ENCODE measurements at regions not wholly inside any gene's neighbourhood (a gene's known extent, or its start where the extent isn't known, plus 50 kb on each side); places are given as distances from the start of the nearest gene placed in this dataset.
A peak's percentile ranks its signal among the peaks of the same experiment; 100 is the strongest.

DNA sequence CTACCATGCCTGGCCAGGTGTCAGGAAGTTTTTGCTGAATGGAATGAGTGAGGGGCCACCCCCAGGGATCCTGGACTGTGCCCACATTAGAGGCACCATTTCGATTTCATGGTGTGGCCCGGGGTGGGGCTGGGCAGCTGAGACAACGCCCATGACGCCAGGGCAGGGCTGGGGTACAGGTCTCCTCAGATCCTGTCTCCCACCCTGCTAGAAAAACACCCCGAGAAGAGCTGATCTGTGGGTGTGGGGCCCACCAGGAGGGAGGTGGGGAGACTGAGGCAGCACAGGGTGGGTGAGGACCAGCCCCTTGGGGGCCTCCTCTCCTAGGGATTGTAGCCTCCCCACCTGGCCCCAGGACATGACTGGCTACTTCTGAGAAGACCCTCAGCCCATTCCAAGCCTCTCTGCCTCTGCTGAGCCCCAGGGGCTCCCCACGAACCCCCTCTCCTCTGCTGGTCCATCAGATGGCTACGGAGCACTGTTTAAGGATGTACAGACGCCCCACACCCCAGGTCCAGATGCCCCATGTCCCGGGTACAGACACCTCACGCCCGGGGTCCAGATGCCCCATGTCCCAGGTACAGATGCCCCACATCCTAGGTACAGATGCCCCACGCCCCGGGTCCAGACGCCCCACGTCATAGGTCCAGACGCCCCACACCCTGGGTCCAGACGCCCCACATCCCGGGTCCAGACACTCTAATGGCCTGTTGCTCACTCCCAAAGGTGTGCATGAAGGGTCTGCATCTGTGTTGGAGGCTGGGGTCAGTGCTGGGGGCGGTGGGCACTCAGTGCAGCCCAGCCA is 99.4 kb downstream of the MICALL2 start:
- DNase-seq (ENCODE audit: low spot score): no peak

DNA sequence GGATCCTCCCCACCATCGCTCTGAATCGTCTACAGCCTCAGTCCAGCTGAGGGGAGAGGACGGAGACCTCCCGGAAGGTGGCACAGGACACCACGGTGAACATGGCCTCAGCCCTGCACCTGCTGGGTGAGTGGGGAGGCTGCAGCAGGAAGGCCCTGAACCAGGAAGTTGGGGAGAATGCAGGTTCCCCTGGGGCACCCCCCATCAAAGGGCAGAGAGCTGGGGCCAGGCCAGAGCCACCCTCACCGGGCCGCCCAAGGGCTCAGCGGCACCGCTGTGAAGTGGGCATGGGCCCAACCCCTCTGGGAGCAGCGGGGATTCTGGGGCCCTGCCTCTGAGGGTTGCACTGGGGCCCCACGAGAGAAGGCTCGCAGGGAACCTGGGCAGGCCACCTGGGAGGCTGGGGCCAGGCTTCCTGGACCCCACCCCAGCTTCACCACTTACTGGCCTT is 98.7 kb downstream of the MICALL2 start:
- DNase-seq (ENCODE audit: low spot score): no peak

DNA sequence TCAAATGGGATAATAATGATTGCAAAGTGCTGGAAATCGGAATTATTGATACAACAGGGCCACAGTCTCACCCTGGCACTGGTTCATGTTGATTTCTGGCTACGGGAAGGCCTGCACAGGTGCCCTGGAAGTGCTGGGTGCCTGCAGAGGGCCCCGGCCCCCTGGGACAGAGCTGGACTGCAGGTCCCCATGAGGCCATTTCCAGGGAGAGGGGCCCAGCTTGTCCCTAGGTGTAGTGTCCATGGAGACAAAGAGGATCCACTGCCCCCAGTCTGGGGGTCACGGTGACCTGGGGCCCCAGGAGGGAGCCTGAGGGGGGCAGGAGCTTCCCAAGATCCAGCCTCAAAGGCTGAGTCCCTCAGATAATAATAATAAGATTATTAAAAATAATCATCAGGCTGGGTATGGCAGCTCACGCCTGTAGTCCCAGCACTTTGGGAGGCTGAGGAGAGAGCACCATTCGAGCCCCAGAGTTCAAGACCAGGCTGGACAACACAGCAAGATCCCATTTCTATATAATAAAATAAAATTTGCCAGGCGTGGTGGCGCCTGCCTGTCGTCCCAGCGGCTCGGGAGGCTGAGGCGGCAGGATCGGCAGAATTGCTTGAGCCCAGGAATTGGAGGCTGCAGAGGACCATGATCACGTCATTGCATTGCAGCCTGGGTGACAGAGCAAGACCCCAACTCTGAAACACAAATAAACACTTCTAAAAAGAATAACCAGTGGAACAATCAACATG is 98.1 kb downstream of the MICALL2 start:
- DNase-seq (ENCODE audit: low spot score): no peak

DNA sequence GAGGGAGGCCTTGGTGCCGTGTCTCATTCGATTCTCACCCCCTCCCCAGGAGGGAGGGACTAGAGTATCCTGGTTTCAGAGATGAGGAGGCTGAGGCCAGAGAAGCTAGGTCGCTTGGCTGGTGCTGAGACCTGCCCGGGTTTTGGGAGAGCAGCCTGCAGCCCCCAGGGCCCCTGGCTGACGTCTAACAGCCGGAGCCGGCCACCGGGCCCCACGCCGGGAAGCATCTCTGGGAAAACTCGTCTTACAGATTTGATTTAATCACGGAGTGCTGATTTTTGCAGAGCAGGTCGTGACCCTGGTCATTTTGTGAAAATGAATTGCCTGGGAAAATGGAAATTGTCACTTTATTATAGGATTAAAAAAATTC is 97.5 kb downstream of the MICALL2 start:
- no peak for DNase-seq (ENCODE audit: low spot score)

DNA sequence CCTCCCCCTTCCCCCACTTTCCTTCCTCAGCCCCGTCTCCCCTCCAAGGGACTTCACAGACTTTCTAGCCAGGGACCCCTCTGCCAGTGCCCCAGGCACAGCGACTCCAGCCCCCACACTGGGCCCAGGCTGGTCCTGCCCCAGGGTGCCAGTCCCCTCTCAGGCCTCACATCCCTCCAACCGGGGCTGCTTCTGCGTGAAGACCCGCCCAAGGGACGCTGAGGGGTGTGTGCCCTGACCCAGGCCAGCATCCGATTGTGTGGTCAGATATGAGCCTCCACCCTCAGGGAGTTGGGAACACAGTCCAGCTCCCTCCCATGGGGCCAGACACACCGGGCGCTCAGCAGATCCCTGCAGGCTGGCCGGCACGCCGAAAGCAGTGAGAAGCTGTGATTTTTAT is 97.0 kb downstream of the MICALL2 start:
- DNase-seq (ENCODE audit: low spot score): no peak

DNA sequence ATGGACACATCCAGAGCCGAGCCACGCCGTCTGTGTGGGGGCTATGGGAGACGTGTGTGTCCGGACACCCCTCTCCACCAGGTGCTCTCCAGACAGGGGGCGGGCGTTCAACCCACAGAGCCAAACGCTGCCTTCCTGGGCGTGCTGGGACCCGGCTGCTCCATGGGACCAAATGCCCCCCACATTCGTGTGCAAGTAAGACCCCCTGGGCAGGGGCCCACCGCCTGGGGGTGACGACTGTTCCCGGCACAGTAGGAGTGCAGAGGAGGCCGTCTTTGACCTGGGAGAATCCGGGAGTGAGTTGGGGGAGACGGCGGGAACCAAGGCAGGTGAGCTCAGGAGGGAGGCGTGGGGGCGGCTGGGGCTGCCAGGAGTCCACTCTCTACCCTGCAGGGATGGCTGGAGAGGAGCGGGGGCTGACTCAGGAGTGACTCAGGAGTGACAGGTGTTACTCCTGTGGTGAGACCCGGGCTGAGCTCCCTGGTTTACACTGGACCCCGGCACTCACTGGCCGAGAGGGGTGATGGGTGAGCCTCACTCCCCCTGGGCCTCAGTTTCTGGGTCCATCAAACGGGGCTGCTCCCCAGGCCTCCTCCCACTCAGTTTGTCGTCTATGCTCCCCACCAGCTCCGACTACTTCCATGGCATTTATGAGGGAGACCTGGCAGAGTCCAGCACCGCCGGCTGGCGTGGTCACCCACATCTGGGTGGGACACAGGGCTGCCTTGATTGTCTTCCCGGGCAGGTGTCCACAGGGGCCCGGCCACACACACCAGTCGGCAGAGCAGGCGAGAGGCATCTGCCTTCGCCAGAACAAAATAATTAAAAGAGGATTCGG is 95.0 kb downstream of the MICALL2 start:
- no peak for DNase-seq (ENCODE audit: low spot score)

DNA sequence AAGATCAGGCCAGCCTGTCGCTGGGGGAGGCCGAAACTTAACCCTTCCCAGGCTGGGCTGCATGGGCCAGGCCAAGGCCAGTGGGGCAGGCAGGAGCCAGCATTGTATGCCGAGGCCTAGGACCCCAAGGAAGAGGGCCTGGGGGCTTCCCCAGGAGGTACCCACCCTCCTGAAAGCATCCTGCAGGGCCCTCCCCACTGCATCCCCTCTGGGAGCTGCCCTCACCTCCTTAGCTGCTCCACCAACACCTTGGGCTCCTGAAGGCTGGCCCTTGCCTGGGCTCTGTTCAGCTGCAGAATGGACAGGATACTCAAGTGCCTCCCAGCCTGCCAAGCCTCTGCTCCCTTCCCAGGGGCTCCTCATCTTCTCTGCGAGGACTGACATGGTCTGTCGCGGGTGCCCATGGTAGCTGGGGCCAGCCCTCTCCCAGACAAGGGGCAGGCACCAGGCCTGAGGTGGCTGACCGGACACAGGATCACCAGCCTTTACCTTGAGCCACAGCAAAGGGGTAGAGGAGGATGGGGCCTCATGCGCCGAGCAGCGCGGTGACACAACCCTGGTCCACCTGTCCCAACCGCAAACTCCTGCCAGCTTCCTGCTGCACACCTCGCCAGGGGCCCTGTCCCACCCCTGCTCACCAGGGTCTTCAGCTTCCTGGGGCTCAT is 94.2 kb downstream of the MICALL2 start:
- DNase-seq (ENCODE audit: low spot score): no peak

DNA sequence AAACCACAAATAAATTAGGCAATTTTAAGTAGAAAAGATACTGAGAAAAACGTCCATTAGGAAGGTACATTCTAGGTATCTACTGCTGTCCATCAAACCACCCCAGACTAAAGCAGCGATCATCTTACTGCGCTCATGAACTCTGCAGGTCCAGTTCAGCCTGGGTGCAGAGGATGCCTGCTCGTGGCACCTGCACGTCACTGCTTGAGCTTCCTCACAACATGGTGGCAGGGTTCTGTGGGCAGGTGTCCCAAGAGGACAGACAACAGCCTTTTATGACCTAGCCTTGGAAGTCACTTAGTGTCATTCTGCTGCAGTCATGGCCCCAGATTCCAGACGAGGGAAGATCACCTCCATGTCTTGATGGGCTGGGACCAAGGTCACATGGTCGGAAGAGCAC is 93.4 kb downstream of the MICALL2 start:
- DNase-seq (ENCODE audit: low spot score): no peak

DNA sequence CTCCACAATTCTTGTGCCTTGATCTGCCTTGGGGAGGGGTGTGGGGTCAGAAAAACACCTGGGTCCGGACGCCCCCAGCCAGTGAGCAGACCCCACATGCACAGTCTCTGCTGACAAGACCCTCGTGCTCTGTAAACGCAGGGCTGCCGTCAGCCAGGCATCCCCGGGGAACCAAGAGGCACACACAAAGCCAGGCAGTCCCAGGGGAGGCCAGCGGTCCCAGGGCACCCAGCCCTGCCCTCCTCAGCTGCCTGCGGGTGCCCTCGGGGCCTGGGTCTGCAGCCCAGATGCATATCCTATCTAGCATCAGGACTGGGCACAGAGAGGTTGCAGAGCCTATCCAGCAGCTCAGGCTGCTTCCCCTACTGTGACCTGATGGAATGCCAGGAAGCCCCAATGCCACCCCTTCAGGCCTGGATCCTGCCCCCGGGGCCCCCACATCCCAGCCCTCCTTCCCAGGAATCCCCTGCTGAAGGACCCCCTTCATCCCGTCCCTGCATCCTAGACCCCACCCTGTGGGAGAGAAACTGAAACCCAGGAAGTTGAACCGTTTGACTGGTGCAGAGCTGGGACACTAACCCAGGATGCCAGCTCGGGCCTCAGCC is 92.4 kb downstream of the MICALL2 start:
- no peak for DNase-seq (ENCODE audit: low spot score)

DNA sequence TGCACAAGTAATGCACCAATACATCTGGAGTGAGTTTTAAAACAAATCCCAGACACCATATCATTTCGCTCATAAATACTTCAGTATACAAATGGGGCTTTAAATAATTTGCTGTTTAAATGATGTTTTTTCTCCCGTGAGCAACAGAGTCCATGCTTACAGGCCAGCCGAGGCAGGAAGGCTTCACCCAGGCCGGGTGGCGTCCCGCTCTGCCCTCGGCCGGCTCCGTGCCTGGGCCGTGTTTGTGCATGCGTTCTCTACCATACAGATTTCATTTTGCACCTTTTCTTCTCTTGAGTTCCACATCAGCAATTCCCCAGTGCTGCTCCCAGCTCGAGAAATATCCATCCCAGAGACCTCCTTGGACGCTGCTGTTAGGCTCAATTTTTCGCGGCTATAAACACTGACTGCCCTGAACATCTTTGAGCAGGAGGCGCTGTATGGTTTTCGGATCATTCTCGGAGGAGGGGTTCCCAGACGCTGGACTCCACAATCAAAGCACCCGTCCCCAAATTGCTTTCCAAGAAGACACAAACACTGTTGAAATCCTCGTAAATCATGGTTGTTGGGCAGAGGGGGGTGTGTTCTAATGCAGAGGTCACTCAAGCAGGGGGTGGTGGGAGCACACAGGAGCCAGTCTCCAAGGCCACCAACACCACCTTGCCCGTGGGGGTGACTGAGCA is 91.6 kb downstream of the MICALL2 start:
- no peak for DNase-seq (ENCODE audit: low spot score)

DNA sequence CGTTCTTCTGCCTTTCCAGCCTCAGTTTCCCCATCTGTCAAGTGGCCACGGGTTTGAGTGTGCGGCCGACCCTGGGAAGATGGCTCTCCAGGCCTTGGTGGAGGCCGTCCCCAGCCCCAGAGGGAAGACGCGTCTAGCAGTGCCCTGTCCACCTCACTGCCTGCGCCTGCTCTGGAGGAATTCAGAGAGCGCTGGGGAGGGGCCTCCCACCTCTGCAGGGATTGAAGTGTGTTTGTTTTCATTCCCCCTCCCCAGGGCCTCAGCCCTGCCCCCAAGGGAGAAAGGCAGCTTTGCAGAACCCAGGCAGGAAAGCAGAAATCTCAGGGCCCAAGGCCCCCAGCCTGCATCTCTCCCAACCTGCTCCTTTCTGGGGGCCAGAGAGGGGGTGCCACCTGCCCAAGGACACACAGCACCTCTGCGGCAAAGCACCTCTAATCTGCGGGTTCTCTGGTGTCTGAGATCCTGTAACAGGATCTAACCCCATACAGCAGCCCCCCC is 91.0 kb downstream of the MICALL2 start:
- no peak for DNase-seq (ENCODE audit: low spot score)

DNA sequence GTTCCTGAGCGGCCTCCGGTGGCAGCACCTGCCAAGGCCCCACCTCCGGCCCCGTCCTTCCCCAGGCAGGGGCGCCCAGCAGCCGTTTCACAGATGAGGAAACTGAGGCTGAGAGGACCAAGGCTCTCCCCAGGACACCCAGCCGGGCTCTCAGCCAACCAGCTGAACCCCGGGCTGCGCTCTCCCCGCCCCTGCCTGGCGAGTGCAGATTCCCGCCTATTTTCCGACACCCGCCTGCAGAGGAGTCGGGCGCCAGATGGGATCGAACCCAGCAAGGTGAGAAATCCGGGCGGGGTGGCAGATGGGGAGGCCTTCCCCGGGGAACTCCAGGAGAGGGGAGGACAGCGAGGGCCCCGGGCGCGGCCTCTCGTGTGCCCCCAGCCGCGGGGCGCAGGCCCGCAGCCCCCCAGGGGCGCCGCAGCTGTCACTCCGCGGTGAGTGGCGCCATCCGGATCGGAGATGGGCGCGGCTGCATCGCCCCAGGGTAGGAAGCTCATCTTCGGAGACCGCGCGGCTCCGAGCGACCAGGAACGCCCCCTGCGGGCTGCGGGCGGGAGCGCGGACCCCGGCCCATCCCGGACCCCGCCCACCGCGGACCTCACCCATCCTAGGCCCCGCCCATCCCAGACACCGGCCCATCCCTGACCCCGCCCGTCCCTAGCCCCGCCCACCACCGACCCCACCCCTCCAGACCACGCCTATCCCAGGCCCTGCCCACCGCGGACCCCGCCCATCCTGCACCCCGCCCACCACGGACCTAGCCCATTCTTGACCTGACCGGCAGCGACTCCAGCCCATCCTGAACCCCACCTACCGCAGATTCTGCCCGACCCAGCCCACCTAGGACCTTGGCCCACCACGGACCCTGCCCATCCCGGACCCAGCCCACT is 90.3 kb downstream of the MICALL2 start:
- peak; percentile 97 for DNase-seq (ENCODE audit: low spot score)

DNA sequence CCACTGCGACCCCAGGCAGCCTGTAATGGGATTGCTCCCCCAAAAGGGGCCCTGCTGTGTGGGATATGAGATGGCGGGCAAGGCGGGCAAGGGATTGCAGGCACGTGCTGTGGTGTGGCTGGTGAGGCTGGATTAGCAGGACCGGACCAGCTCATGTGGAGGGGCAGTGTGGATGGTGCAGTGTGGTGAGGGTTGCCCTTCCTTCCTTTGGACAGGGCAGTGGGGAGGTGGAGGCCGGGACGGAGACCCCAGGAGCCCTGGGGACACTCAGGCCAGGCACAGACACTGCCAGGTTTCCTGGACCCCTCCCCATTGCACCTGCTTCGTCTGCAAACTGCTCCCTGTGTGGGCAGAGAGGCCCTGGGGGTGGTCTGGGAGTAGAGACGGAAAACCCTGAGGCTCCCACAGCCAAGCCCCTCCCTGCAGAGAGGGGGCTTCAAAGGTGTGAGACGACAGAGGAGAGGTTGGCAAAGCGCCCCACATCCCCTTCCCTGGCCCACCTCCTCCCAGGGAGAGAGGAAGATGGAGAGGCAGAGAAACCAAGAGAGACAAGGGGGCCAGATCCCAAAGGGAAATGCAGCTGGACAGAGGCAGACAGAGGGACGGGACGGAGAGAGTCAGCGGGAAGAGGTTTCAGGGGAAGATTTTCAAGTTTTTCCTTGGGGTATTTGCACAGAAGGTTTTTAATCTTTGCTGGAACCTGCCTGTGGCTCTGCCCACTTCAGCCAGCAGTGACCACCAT is 89.2 kb downstream of the MICALL2 start:
- no peak for DNase-seq (ENCODE audit: low spot score)

DNA sequence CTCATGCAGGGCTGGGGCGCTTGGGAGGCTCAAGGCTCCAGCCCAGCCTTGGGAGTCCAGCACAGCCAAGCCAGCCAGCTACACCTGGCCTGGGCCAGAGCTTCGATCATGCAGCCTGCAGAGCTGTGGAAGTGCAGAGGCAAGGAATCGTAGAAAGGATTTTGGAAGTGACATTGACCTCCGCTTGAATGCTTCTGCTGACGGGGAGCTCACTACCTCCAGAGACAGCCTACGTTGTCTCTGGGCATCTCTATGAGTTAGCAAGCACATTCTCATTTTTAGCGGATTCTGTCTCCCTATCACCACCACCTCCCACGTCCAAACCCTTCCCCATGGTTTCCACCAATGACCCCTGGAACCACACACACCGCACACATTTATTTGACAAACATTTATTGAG is 88.5 kb downstream of the MICALL2 start:
- DNase-seq (ENCODE audit: low spot score): no peak

DNA sequence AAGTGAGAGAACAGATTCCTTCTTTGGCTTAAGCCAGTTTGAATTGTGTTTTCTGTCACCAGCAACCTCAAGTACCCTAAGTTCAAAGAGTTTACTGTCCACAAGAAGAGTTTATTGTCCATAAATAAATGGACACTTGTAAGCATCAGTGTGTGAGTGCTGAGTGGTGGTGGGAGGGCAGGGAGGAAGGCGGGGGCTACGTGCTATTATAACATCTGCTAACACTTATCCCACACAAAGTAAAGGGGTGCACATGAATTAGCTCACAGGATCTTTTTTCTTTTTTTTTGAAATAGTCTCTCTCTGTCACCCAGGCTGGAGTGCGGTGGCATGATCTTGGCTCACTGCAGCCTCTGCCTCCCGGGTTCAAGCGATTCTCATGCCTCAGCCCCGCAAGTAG is 87.2 kb downstream of the MICALL2 start:
- DNase-seq (ENCODE audit: low spot score): no peak

DNA sequence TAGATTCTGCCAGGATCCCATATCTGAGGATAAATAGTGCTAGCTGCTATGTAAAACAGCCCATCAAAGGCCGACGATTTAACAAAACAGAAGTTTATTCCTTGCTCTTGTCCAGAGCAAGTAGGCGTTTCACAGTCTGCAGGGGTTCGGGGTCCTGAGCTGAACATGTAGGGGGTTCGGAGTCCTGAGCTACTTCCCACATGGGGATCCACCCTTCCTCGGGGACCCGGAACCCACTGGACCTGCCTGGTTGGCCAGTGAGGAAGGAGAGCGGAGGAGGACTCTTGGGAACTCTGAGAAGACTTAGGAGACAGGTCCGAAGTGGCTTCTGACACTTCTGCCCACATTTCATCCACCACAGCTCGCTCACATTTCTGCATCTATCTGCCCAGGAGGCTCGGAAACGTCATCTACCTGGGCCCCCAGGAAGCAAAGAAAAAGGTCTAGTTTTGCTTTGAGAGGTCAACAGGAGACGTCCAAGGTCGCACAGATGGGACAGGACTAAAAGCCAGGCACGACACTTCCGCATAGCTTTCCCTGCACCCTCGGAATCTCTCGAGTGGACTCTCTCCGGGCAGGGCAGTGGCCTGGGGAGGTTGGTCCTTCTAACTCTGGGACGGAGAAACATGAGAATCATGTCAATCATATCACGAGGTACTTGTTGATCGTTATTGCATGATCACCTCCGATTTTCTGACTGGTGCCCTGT is 86.4 kb downstream of the MICALL2 start:
- no peak for DNase-seq (ENCODE audit: low spot score)

DNA sequence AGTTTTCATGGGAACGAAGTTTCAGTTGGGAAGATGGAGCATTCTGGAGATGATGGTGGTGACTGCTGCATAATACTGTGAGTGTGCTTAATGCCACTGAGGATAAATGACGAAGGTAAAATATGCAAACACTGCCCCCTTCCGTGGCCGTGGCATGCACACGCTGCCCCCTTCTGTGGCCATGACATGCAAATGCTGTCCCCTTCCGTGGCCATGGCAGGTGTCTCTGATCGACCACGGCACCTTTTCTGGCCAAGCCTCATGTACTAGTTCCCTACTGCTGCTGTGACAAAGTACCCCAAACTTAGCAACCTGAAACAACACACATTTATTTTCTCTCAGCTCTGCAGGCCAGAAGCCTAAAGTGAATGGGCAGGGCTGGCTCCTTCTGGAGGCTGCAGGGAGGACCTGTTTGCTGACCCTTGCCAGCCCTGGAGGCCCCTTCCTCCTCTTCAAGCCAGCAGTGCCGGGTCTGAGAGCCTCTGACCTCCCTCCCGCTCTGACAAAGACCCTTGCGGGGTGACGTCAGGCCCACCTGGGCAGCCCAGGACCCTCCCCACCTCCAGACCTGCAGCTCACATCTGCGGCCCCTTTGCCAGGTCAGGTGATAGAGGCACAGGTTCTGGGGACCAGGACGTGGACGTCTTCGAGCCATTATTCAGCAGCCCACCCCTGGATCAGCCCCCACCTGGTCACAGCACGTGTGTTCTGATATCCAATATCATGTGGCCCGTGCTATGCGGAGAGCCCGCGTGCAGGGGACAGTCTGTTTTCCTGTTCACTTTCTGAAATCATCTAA is 82.0 kb downstream of the MICALL2 start:
- no peak for DNase-seq (ENCODE audit: low spot score)
